Loucy (cell line): ENCODE measurements at regions not wholly inside any gene's neighbourhood (a gene's known extent, or its start where the extent isn't known, plus 50 kb on each side); places are given as distances from the start of the nearest gene placed in this dataset.

Source experiments
- H2AFZ ChIP-seq: fragments of 200-600 bp; sonication (generic); 2 replicates; pipeline ENCODE4 v1.6.0; 2016; ENCODE audit warnings: antibody characterized with exemption, mild to moderate bottlenecking, low read length, moderate library complexity
- H3F3A ChIP-seq: fragments of 200-600 bp; 2 replicates; pipeline ENCODE4 v1.6.0; 2016; ENCODE audit warnings: antibody characterized with exemption, low read depth, mild to moderate bottlenecking
- H3K27me3 ChIP-seq: fragments of 200-600 bp; sonication (generic); 2 replicates; pipeline ENCODE4 v1.6.1; 2014; ENCODE audit warnings: low read length, mild to moderate bottlenecking; ENCODE audit not compliant: insufficient read depth, poor library complexity, severe bottlenecking
- H3K36me3 ChIP-seq: fragments of 200-600 bp; sonication (generic); 2 replicates; pipeline ENCODE4 v1.6.1; 2016; ENCODE audit warnings: low read length; ENCODE audit not compliant: insufficient read depth
- H3K4me1 ChIP-seq: fragments of 200-600 bp; sonication (generic); 2 replicates; pipeline ENCODE4 v1.5.1; 2014; ENCODE audit warnings: low read length, mild to moderate bottlenecking; ENCODE audit not compliant: insufficient read depth, poor library complexity, severe bottlenecking
- H3K4me2 ChIP-seq: fragments of 200-600 bp; sonication (generic); 2 replicates; pipeline ENCODE4 v1.6.0; 2014; ENCODE audit warnings: antibody characterized with exemption, low read length, low read depth, mild to moderate bottlenecking; ENCODE audit not compliant: poor library complexity, severe bottlenecking
- H3K4me3 ChIP-seq: fragments of 200-600 bp; sonication (generic); 2 replicates; pipeline ENCODE4 v1.5.1; 2014; ENCODE audit warnings: low read length, mild to moderate bottlenecking, mixed read lengths; ENCODE audit not compliant: poor library complexity, severe bottlenecking
- H3K79me2 ChIP-seq: fragments of 200-600 bp; sonication (generic); 2 replicates; pipeline ENCODE4 v1.6.1; 2014; ENCODE audit warnings: low read length; ENCODE audit not compliant: insufficient read depth
- H3K9ac ChIP-seq: fragments of 200-600 bp; sonication (generic); 2 replicates; pipeline ENCODE4 v1.6.0; 2014; ENCODE audit warnings: mild to moderate bottlenecking, low read depth, low read length, moderate library complexity; ENCODE audit not compliant: poor library complexity, severe bottlenecking
- H3K9me2 ChIP-seq: fragments of 200-600 bp; sonication (generic); replicated peaks from 2 replicates; pipeline ENCODE4 v1.6.1; 2016; ENCODE audit warnings: low read depth, low read length, mixed read lengths
- H3K9me3 ChIP-seq: fragments of 200-600 bp; sonication (generic); 2 replicates; pipeline ENCODE4 v1.6.1; 2014; ENCODE audit warnings: mild to moderate bottlenecking, antibody characterized with exemption, low read length, low read depth; ENCODE audit not compliant: insufficient read depth
- H4K20me1 ChIP-seq: fragments of 200-600 bp; sonication (generic); 2 replicates; pipeline ENCODE4 v1.6.0; 2014; ENCODE audit warnings: antibody characterized with exemption, low read length, mild to moderate bottlenecking; ENCODE audit not compliant: insufficient read depth, poor library complexity, severe bottlenecking
- CTCF ChIP-seq: fragments of 200-600 bp; sonication (generic); conservative IDR thresholded peaks from 2 replicates; pipeline ENCODE4 v1.5.1; 2014; ENCODE audit warnings: mild to moderate bottlenecking, antibody characterized with exemption, low read length
- EZH2phosphoT487 ChIP-seq: fragments of 200-600 bp; IDR thresholded peaks from 2 replicates; pipeline ENCODE4 v1.6.1; 2018; ENCODE audit warnings: antibody characterized with exemption, mild to moderate bottlenecking, moderate library complexity, borderline replicate concordance

GRCh38 chr7:42469341-42469740 is 232.3 kb upstream of the GLI3 start:
- Histone ChIP-seq H3F3A (no peaks in the 10 kb centered on the region), H3K4me3 (no peak overlapping the region), H3K4me1 (no peaks in the 10 kb centered on the region), H3K9me2 (no peaks in the 10 kb centered on the region), H4K20me1 (no peaks in the 10 kb centered on the region), H3K79me2 (no peaks in the 10 kb centered on the region), H2AFZ (no peak overlapping the region), H3K36me3 (no peaks in the 10 kb centered on the region), H3K27me3 (no peaks in the 10 kb centered on the region), H3K9ac (no peak overlapping the region), H3K4me2 (no peak overlapping the region), H3K9me3 (no peaks in the 10 kb centered on the region)
- TF ChIP-seq CTCF = no peak
- no peak for TF ChIP-seq EZH2phosphoT487

DNA sequence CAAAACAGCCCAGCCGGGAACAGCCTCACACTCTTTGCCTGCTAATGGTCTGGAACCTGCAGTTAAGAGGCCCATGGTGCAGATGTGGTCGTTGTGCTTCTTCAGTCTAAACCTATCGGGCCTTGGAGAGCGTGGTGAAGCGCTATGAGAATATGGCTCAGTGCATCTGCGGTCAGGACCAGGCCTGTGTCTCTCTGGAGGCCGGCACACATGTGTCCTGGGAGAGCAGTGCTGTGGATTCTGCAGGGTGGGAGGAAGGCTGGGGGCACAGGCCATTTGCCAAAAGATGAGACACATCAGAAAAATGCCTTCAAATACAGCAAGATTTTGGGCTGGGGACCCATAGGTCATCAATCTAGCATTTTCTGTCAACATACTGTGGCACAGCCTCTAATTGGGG is 231.5 kb upstream of the GLI3 start:
- Histone ChIP-seq H4K20me1 (no peaks in the 10 kb centered on the region), H3F3A (no peaks in the 10 kb centered on the region), H3K9me3 (no peaks in the 10 kb centered on the region), H3K4me2 (no peak overlapping the region), H3K9me2 (no peaks in the 10 kb centered on the region), H2AFZ (no peak overlapping the region), H3K9ac (no peak overlapping the region), H3K79me2 (no peaks in the 10 kb centered on the region), H3K4me1 (no peaks in the 10 kb centered on the region), H3K36me3 (no peaks in the 10 kb centered on the region), H3K4me3 (no peak overlapping the region), H3K27me3 (no peaks in the 10 kb centered on the region)
- TF ChIP-seq EZH2phosphoT487 (no peak), CTCF (no peak)

- H3K4me2 ChIP-seq = no peak overlapping the region
Observed at GRCh38 chr7:42461537-42461936, 224.5 kb upstream of the GLI3 start.

More at GRCh38 chr7:42461537-42461936, 224.5 kb upstream of the GLI3 start:
- Histone ChIP-seq H4K20me1 (no peaks in the 10 kb centered on the region), H3K4me3 (no peak overlapping the region), H3K9me3 (no peaks in the 10 kb centered on the region), H2AFZ (no peak overlapping the region), H3K27me3 (no peaks in the 10 kb centered on the region), H3K9me2 (no peaks in the 10 kb centered on the region), H3K79me2 (no peaks in the 10 kb centered on the region), H3K4me1 (no peaks in the 10 kb centered on the region), H3F3A (no peaks in the 10 kb centered on the region), H3K36me3 (no peaks in the 10 kb centered on the region), H3K9ac (no peak overlapping the region)
- TF ChIP-seq CTCF = no peak
- TF ChIP-seq EZH2phosphoT487 = no peak
